Activated CD4-positive, alpha-beta memory T cell treated with anti-CD3 and anti-CD28 coated beads, Interleukin-2, amount 10 ng/mL, durations not matched to agents 7 days and 5 days (primary cell): ENCODE measurements at regions not wholly inside any gene's neighbourhood (a gene's known extent, or its start where the extent isn't known, plus 50 kb on each side); places are given as distances from the start of the nearest gene placed in this dataset.
"Not testable (repeated sequence)": the region's sequence is repeated elsewhere in the genome, so short reads cannot be mapped to it uniquely, and the experiment has no call there.

Source experiments
- CTCF ChIA-PET: fragments of 350-600 bp; sonication (Branson Sonifier 250); formaldehyde crosslinking; loops from one replicate; lab custom pipeline; 2021; ENCODE audit warnings: antibody characterized with exemption, inconsistent platforms; lab: Charles Lee
- POLR2A ChIA-PET: fragments of 350-600 bp; sonication (Branson Sonifier 250); formaldehyde crosslinking; loops from one replicate; lab custom pipeline; 2021; ENCODE audit warnings: antibody characterized with exemption; lab: Charles Lee
- DNase-seq: peaks from one replicate; pipeline ENCODE4 v3.0.0-alpha.2; 2020
- H3K27ac Mint-ChIP-seq: one replicate; pipeline ENCODE4 v1.8.0; 2021; ENCODE audit warnings: mild to moderate bottlenecking, mixed read lengths
- H3K27me3 Mint-ChIP-seq: one replicate; pipeline ENCODE4 v1.8.0; 2021; ENCODE audit warnings: mixed read lengths
- H3K36me3 Mint-ChIP-seq: one replicate; pipeline ENCODE4 v1.8.0; 2021; ENCODE audit warnings: low read depth, mixed read lengths
- H3K4me1 Mint-ChIP-seq: one replicate; pipeline ENCODE4 v1.8.0; 2021; ENCODE audit warnings: mixed read lengths
- H3K4me3 Mint-ChIP-seq: one replicate; pipeline ENCODE4 v1.8.0; 2021; ENCODE audit warnings: mild to moderate bottlenecking, mixed read lengths
- H3K9me3 Mint-ChIP-seq: one replicate; pipeline ENCODE4 v1.8.0; 2021; ENCODE audit warnings: mixed read lengths

GRCh38 chr2:14760169-14760568 is 127.7 kb downstream of the LRATD1 start:
- DNase-seq: no peak
- no peaks in the 10 kb centered on the region for H3K4me1 Mint-ChIP-seq
- no peaks in the 10 kb centered on the region for H3K27me3 Mint-ChIP-seq
- H3K27ac Mint-ChIP-seq: no peak overlapping the region
- POLR2A ChIA-PET: no interaction called here
- H3K9me3 Mint-ChIP-seq: peaks cover 5% of the 10 kb centered on the region
- CTCF ChIA-PET: no interaction called here
- H3K4me3 Mint-ChIP-seq: no peak overlapping the region
- H3K36me3 Mint-ChIP-seq: no peaks in the 10 kb centered on the region

DNA sequence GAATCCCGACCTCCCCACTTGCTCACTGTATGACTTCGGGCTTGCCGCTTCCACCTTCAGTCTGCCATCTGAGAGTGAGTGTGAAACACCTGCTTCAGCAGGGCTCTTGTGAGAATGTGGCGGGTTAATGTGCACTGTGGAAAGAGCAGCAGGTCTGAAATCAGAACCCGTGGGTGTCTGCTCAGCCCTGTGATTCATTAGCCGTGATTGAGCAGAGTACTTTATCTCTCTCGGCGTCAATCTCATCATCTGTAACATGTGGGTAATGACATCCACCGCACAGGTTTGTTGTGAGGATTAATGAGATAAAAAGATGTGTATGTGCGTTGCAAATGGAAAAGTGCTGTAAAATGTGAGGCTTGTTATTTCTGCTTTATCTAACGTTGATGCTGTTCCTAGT is 128.6 kb downstream of the LRATD1 start:
- no peaks in the 10 kb centered on the region for H3K4me1 Mint-ChIP-seq
- H3K27ac Mint-ChIP-seq: no peak overlapping the region
- no peak for DNase-seq
- ChIA-PET POLR2A (no interaction called here), CTCF (no interaction called here)
- H3K9me3 Mint-ChIP-seq: peaks cover 5% of the 10 kb centered on the region
- no peak overlapping the region for H3K4me3 Mint-ChIP-seq
- no peaks in the 10 kb centered on the region for H3K27me3 Mint-ChIP-seq
- no peaks in the 10 kb centered on the region for H3K36me3 Mint-ChIP-seq

- no peaks in the 10 kb centered on the region for H3K4me1 Mint-ChIP-seq
Observed at GRCh38 chr2:14773696-14774095, 141.2 kb downstream of the LRATD1 start.

DNA sequence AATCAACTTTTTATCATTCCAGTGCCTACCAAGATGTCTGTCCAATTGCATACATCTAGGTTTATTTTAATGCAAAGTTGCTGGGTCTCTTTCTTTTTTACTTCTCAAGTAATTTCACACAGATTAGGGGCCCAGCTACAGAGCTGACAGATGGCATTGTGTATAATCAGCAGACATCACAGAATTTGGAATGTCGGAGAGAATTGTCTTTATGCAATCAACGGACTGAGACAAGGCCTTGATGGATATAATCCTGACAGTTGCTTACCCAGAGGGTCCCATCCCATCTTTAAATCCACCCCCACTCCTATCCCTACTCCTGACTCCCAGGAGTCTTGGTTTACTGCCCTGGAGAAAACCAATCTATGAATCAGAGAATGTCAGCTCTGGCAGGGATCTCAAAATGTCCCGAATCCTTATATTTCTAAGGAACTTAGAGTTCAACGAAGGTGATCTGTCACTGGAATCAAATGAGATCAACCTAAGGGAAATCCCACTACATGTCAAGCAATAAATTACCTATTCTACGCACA is 142.0 kb downstream of the LRATD1 start:
- H3K27ac Mint-ChIP-seq: no peak overlapping the region
- no peaks in the 10 kb centered on the region for H3K27me3 Mint-ChIP-seq
- H3K9me3 Mint-ChIP-seq: no peaks in the 10 kb centered on the region
- H3K4me3 Mint-ChIP-seq: no peak overlapping the region
- no peaks in the 10 kb centered on the region for H3K36me3 Mint-ChIP-seq
- no peak for DNase-seq
- POLR2A ChIA-PET: no interaction called here
- H3K4me1 Mint-ChIP-seq: no peaks in the 10 kb centered on the region
- CTCF ChIA-PET: no interaction called here

More at GRCh38 chr2:14773696-14774095, 141.2 kb downstream of the LRATD1 start:
- ChIA-PET CTCF (no interaction called here), POLR2A (no interaction called here)
- Mint-ChIP-seq H3K9me3 (no peaks in the 10 kb centered on the region), H3K36me3 (no peaks in the 10 kb centered on the region), H3K27ac (no peak overlapping the region), H3K27me3 (no peaks in the 10 kb centered on the region), H3K4me3 (no peak overlapping the region)
- no peak for DNase-seq

GRCh38 chr2:14776216-14776615 is 143.7 kb downstream of the LRATD1 start:
- no peaks in the 10 kb centered on the region for H3K36me3 Mint-ChIP-seq
- H3K27me3 Mint-ChIP-seq: no peaks in the 10 kb centered on the region
- H3K9me3 Mint-ChIP-seq: no peaks in the 10 kb centered on the region
- H3K4me3 Mint-ChIP-seq: no peak overlapping the region
- ChIA-PET CTCF (no interaction called here), POLR2A (no interaction called here)
- no peak for DNase-seq
- H3K4me1 Mint-ChIP-seq: no peaks in the 10 kb centered on the region
- H3K27ac Mint-ChIP-seq: no peak overlapping the region

DNA sequence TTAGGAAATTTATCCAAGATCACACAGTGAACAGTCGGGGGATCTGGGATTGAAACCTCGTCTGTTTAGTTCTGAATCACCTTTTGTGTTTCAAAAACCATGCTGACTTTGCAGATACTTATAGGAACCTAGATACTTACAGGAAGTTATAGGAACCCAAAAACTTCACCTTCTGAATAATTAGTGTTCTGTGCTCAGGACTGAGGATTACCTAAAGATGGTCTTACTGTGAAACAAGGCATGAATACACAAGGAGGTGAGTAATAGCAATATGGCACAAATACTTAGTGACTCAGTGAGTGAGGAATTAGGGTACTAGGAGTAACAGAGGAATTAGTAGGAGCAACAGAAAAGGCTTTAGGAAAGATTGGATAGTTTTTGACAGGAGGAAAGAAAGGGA is 145.5 kb downstream of the LRATD1 start:
- Mint-ChIP-seq H3K9me3 (peaks cover 6% of the 10 kb centered on the region), H3K36me3 (no peaks in the 10 kb centered on the region), H3K27ac (no peak overlapping the region), H3K4me1 (no peaks in the 10 kb centered on the region), H3K4me3 (no peak overlapping the region), H3K27me3 (no peaks in the 10 kb centered on the region)
- DNase-seq: no peak
- ChIA-PET POLR2A (no interaction called here), CTCF (no interaction called here)

DNA sequence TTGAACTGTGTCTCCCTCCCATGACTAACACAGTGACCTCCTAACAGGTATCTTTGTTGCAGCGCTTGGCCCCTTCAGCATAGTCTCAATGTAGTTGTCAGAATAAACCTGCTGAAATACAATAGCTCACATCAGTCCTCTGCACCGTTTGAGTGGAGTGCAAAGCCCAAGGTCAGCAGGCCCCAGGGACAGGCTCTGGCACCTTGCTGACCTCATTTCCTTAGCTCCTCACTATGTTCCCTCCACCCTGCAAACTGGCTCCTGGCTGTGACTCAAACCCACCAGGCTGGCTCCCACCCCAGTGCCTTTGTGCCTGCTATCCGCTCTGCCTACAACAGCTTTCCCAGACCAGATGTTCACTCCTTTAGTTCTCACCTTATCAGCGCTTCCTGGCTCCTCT is 146.7 kb downstream of the LRATD1 start:
- CTCF ChIA-PET: no interaction called here

GRCh38 chr2:14781142-14781541 is 148.6 kb downstream of the LRATD1 start:
- Mint-ChIP-seq H3K27me3 (no peaks in the 10 kb centered on the region), H3K4me1 (no peaks in the 10 kb centered on the region), H3K36me3 (no peaks in the 10 kb centered on the region), H3K27ac (no peak overlapping the region), H3K4me3 (no peak overlapping the region), H3K9me3 (peaks cover 6% of the 10 kb centered on the region)
- no peak for DNase-seq
- ChIA-PET POLR2A (no interaction called here), CTCF (no interaction called here)

More for the DNA sequence above, 146.7 kb downstream of the LRATD1 start:
- POLR2A ChIA-PET: no interaction called here
- H3K27ac Mint-ChIP-seq: no peak overlapping the region
- peaks cover 6% of the 10 kb centered on the region for H3K9me3 Mint-ChIP-seq
- no peaks in the 10 kb centered on the region for H3K27me3 Mint-ChIP-seq
- DNase-seq: no peak
- H3K4me1 Mint-ChIP-seq: no peaks in the 10 kb centered on the region
- no peak overlapping the region for H3K4me3 Mint-ChIP-seq
- no peaks in the 10 kb centered on the region for H3K36me3 Mint-ChIP-seq

DNA sequence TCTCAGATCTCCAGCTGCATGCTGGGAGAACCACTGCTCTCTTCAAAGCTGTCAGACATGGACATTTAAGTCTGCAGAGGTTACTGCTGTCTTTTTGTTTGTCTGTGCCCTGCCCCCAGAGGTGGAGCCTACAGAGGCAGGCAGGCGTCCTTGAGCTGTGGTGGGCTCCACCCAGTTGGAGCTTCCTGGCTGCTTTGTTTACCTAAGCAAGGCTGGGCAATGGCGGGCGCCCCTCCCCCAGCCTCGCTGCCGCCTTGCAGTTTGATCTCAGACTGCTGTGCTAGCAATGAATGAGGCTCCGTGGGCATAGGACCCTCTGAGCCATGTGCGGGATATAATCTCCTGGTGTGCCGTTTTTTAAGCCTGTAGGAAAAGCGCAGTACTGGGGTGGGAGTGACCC is 156.3 kb downstream of the LRATD1 start:
- peaks cover 11% of the 10 kb centered on the region for H3K9me3 Mint-ChIP-seq
- CTCF ChIA-PET, H3K4me3 Mint-ChIP-seq, H3K36me3 Mint-ChIP-seq, H3K27ac Mint-ChIP-seq, H3K27me3 Mint-ChIP-seq, DNase-seq, H3K4me1 Mint-ChIP-seq, POLR2A ChIA-PET: not testable (repeated sequence)

- H3K4me3 Mint-ChIP-seq: no peak overlapping the region
- POLR2A ChIA-PET: no interaction called here
- CTCF ChIA-PET: no interaction called here
- H3K27me3 Mint-ChIP-seq: no peaks in the 10 kb centered on the region
- DNase-seq: no peak
- no peaks in the 10 kb centered on the region for H3K36me3 Mint-ChIP-seq
- H3K9me3 Mint-ChIP-seq: peaks cover 11% of the 10 kb centered on the region
- H3K4me1 Mint-ChIP-seq: no peaks in the 10 kb centered on the region
- H3K27ac Mint-ChIP-seq: no peak overlapping the region
Observed at GRCh38 chr2:14790041-14790640, 157.6 kb downstream of the LRATD1 start.

DNA sequence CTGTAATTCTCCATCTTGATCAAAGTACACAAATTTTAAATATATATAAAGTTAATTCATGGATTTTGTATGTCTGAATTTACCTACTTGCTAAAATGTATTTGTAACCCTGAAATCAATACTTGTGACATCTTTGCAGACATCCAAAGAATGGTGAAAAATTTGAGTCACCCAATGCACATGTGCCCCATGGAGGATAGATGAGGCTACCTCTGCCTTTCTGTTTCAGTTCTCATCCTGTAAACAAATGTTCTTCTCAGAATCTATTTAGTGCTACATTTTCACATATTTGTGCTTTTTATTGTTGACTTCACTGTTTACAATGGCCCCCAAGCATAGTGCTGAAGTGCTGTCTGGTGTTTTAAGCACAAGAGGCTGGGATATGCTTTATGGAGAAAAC is 171.5 kb downstream of the LRATD1 start:
- no peak overlapping the region for H3K27ac Mint-ChIP-seq
- ChIA-PET CTCF (no interaction called here), POLR2A (no interaction called here)
- no peaks in the 10 kb centered on the region for H3K4me1 Mint-ChIP-seq
- H3K4me3 Mint-ChIP-seq: no peak overlapping the region
- H3K36me3 Mint-ChIP-seq: no peaks in the 10 kb centered on the region
- no peaks in the 10 kb centered on the region for H3K27me3 Mint-ChIP-seq
- no peak for DNase-seq
- no peaks in the 10 kb centered on the region for H3K9me3 Mint-ChIP-seq

GRCh38 chr2:14804902-14805301 is 172.4 kb downstream of the LRATD1 start:
- ChIA-PET CTCF (no interaction called here), POLR2A (no interaction called here)
- Mint-ChIP-seq H3K36me3 (no peaks in the 10 kb centered on the region), H3K9me3 (peaks cover under 1% of the 10 kb centered on the region), H3K27me3 (no peaks in the 10 kb centered on the region), H3K4me1 (no peaks in the 10 kb centered on the region), H3K27ac (no peak overlapping the region), H3K4me3 (no peak overlapping the region)
- DNase-seq: no peak

GRCh38 chr2:14806613-14807012 is 174.1 kb downstream of the LRATD1 start:
- Mint-ChIP-seq H3K4me1 (no peaks in the 10 kb centered on the region), H3K27me3 (no peaks in the 10 kb centered on the region), H3K9me3 (peaks cover 2% of the 10 kb centered on the region), H3K27ac (no peak overlapping the region), H3K4me3 (no peak overlapping the region), H3K36me3 (no peaks in the 10 kb centered on the region)
- no peak for DNase-seq
- ChIA-PET POLR2A (no interaction called here), CTCF (no interaction called here)

DNA sequence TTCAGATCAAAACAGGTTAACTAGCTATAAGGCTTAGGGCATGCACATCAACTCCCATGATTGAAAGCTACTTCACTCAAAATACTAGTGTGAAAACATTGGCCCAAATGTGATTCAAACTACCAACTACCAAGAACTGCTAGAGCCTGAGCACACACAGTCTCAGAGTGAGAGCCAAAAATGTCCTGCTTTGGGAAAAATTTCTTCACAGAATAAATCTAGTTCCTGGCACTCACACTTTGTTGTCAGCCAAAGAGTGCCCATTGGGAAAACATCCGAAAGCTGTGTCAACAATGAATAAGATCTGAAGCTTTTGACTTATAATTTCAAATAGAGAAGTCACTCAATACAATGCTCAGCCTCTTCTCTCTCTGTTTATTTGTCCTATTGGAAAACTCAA is 182.7 kb downstream of the LRATD1 start:
- no peaks in the 10 kb centered on the region for H3K9me3 Mint-ChIP-seq
- no peak overlapping the region for H3K4me3 Mint-ChIP-seq
- no peaks in the 10 kb centered on the region for H3K4me1 Mint-ChIP-seq
- H3K27me3 Mint-ChIP-seq: no peaks in the 10 kb centered on the region
- ChIA-PET CTCF (no interaction called here), POLR2A (no interaction called here)
- no peaks in the 10 kb centered on the region for H3K36me3 Mint-ChIP-seq
- no peak for DNase-seq
- no peak overlapping the region for H3K27ac Mint-ChIP-seq
